Right lobe of liver (tissue), 6 donors: ENCODE measurements at regions not wholly inside any gene's neighbourhood (a gene's known extent, or its start where the extent isn't known, plus 50 kb on each side); places are given as distances from the start of the nearest gene placed in this dataset.

ENCODE experiments used
- ATAC-seq, 4 donors: fragments of 200-7000 bp; cut with Tn5 transposase; one replicate each; pipeline ENCODE4 v1.9.1; 2020; ENCODE audit warnings: mild to moderate bottlenecking in 4 of 4, moderate library complexity in 4 of 4
- DNase-seq, 3 donors: peaks; one replicate each; pipeline ENCODE4 v3.0.0-alpha.2; 2020
- H3K27ac ChIP-seq, 3 donors: fragments of 200-600 bp; one replicate each; pipeline ENCODE4 v1.8.0; 2022
- H3K27me3 ChIP-seq, 2 donors: fragments of 200-600 bp; one replicate each; pipeline ENCODE4 v1.8.0; 2022
- H3K36me3 ChIP-seq, 4 donors: fragments of 200-600 bp; sonication (generic) in 1 of 4; one replicate each; pipeline versions ENCODE4 v1.5.1 to v1.8.0; 2017 to 2022; ENCODE audit warnings: control low read depth in 1 of 4
- H3K4me1 ChIP-seq, 4 donors: fragments of 200-600 bp; sonication (generic) in 1 of 4; one replicate each; pipeline versions ENCODE4 v1.5.1 to v1.8.0; 2017 to 2022; ENCODE audit warnings: control low read depth in 1 of 4
- H3K4me3 ChIP-seq, 3 donors: fragments of 200-600 bp; one replicate each; pipeline ENCODE4 v1.8.0; 2022
- H3K9me3 ChIP-seq, 4 donors: fragments of 200-600 bp; sonication (generic) in 1 of 4; one replicate each; pipeline versions ENCODE4 v1.5.1 to v1.8.0; 2017 to 2022; ENCODE audit warnings: control low read depth in 1 of 4
- POLR2A ChIP-seq: fragments of 450-650 bp; IDR thresholded peaks from one replicate; pipeline ENCODE4 v1.6.1; 2017; ENCODE audit warnings: antibody characterized with exemption, mild to moderate bottlenecking
- WGBS: methylation state at CpG from one replicate; pipeline ENCODE4 v1.1.6; 2018; ENCODE audit warnings: low coverage, low lambda C conversion rate; ENCODE audit not compliant: insufficient coverage; ENCODE audit errors: missing lambda C conversion rate; 5-methylcytosine and 5-hydroxymethylcytosine counted together
- intact Hi-C, 2 donors: fragments of 100-400 bp; cut with DNase I; formaldehyde crosslinking; loops; one replicate each; pipeline versions ENCODE4 v1.11.2 to v1.14.1; 2022
- TF ChIP-seq, protein P1 (sequence below), 4 donors: fragments of 200-600 bp in 3 of 4; fragments of 450-650 bp in 1 of 4; IDR thresholded peaks; one replicate each; pipeline versions ENCODE4 v1.5.1 to v1.8.0; 2016 to 2022; ENCODE audit warnings: antibody characterized with exemption in 4 of 4, mild to moderate bottlenecking in 2 of 4
- donor health status: DM: no; HTN: yes; CAD: no.
- donor health status: DM: no; HTN: no; CAD: no.
- donor health status: DM: no; HTN: no; CAD: no.
- donor health status: DM: no; HTN: yes; CAD: no.
- donor health status: DM: no; HTN: yes; CAD: no.

DNA sequence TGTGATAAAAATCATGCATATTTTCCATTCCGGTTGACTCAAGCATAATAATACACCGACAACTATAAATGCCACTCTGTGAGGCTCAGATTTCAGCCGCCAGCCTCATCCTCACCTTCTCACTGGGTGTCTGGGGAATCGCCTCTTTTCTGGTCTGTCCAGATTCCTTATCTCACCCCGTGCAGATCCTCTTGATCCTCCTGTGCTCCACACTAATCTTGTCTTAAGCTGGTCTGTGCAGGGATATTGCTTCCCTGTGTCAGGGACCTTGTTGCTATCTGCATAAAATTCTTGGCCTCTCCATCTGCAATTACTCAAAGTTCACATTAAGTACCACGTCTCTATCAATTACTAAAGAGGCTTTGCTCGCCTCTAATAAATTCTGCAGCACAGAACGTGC is 116.6 kb upstream of the SPACA7 start:
- TF ChIP-seq POLR2A = no peak
- TF ChIP-seq, protein P1, sequence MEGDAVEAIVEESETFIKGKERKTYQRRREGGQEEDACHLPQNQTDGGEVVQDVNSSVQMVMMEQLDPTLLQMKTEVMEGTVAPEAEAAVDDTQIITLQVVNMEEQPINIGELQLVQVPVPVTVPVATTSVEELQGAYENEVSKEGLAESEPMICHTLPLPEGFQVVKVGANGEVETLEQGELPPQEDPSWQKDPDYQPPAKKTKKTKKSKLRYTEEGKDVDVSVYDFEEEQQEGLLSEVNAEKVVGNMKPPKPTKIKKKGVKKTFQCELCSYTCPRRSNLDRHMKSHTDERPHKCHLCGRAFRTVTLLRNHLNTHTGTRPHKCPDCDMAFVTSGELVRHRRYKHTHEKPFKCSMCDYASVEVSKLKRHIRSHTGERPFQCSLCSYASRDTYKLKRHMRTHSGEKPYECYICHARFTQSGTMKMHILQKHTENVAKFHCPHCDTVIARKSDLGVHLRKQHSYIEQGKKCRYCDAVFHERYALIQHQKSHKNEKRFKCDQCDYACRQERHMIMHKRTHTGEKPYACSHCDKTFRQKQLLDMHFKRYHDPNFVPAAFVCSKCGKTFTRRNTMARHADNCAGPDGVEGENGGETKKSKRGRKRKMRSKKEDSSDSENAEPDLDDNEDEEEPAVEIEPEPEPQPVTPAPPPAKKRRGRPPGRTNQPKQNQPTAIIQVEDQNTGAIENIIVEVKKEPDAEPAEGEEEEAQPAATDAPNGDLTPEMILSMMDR (IDR thresholded peaks at IDR 0.05) = no peak

DNA sequence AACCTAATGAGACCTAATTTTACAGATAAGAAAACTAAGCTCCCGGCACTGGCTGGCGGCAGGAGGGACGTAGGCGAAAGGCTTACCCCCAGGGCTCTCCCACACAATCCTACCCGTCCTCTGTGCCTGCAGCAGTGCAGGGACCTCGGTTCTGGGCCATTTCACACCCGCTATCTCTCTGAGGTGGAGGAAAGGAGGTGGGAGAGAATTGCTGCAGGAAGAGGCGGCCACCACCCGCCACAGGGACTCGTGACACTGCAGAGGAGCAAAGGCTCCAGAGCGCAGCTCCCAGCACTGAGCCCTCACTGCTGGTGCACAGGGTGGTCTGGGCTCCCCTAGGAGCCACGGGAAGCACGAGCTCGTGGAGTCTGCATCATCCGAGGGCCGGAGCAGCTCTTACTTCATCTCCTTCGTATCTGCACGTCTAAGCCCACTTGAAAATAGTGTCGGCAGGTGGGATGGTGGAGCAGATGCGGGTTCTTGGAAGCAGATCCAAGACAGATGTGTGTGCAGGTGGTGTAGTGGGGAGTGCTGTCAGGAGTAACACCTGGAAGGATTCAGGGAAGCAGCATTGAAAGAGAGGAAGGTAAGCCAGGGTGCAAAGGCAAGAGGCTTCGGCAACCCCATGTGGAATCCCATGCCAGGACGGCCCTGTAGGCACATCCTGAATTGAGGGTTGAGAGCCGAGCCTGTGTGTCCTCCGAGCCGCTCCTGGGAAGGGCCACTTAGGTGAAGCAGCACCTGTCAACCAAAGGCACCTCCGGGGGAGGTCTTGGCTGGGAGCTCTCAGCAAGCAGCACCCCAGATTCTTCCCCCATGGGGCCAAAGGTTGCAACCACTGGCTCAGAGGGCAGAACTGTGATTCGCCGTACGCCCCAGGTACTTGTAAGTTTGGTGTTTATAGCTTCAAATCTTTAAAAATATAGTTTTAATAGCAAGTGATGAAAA is 115.8 kb upstream of the SPACA7 start:
- intact Hi-C loops = no loop called here

More for the DNA sequence above, 116.6 kb upstream of the SPACA7 start:
- no peaks in the 10 kb centered on the region for H3K36me3 ChIP-seq
- WGBS = 60% methylated on average over 4 of the region's 8 CpGs
- no peaks in the 10 kb centered on the region for H3K9me3 ChIP-seq
- DNase-seq (no peak), ATAC-seq (no peak)
- H3K4me1 ChIP-seq = no peaks in the 10 kb centered on the region
- H3K27ac ChIP-seq = no peak overlapping the region
- intact Hi-C loops = no loop called here
- H3K27me3 ChIP-seq = no peaks in the 10 kb centered on the region
- no peak overlapping the region for H3K4me3 ChIP-seq

GRCh38 chr13:112261924-112262323 is 114.2 kb upstream of the SPACA7 start:
- no peaks in the 10 kb centered on the region for H3K9me3 ChIP-seq
- no peak overlapping the region for H3K27ac ChIP-seq
- ATAC-seq (no peak), DNase-seq (no peak)
- H3K4me1 ChIP-seq = no peaks in the 10 kb centered on the region
- no peaks in the 10 kb centered on the region for H3K27me3 ChIP-seq
- intact Hi-C loops = no loop called here
- H3K36me3 ChIP-seq = no peaks in the 10 kb centered on the region
- WGBS = 93% methylated on average over 3 of the region's 8 CpGs
- TF ChIP-seq, protein P1 (IDR thresholded peaks at IDR 0.05) = no peak
- TF ChIP-seq POLR2A = no peak
- no peak overlapping the region for H3K4me3 ChIP-seq

More for the DNA sequence above, 115.8 kb upstream of the SPACA7 start:
- Histone ChIP-seq H3K36me3 (no peaks in the 10 kb centered on the region), H3K4me1 (no peaks in the 10 kb centered on the region), H3K9me3 (no peaks in the 10 kb centered on the region), H3K4me3 (no peak overlapping the region), H3K27me3 (no peaks in the 10 kb centered on the region), H3K27ac (no peak overlapping the region)
- ATAC-seq (no peak), DNase-seq (no peak)
- TF ChIP-seq, protein P1 (IDR thresholded peaks at IDR 0.05) = no peak
- TF ChIP-seq POLR2A = no peak
- 71% methylated on average over 15 of the region's 29 CpGs for WGBS

DNA sequence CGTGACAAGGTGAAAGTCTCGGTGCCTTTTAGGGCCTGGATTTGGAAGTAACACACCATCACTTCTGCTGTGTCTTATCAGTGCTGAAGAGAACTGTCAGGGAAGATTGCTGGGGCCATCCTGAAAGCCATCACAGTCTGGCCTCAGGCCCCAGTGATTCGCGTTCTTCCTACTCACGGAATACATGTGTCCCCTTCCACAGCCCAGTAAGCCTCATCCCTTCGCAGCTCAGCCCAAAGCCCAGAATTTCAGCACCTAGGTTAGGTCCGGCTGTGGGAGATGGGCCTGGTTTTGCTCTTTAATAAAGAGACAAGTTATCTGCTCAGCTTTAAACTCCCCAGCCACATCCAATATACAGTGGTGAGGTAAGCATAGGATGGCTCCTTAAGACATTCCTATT is 113.0 kb upstream of the SPACA7 start:
- Histone ChIP-seq H3K27ac (no peak overlapping the region), H3K36me3 (no peaks in the 10 kb centered on the region), H3K27me3 (no peaks in the 10 kb centered on the region), H3K9me3 (no peaks in the 10 kb centered on the region), H3K4me1 (no peaks in the 10 kb centered on the region), H3K4me3 (no peak overlapping the region)
- TF ChIP-seq, protein P1 (IDR thresholded peaks at IDR 0.05) = no peak
- TF ChIP-seq POLR2A = no peak
- ATAC-seq (no peak), DNase-seq (no peak)
- 17% methylated on average over 1 of the region's 7 CpGs for WGBS
- intact Hi-C loops = no loop called here
